HEK293T (cell line): ENCODE measurements at regions not wholly inside any gene's neighbourhood (a gene's known extent, or its start where the extent isn't known, plus 50 kb on each side); places are given as distances from the start of the nearest gene placed in this dataset.

Experiments used
- ARNT ChIP-seq: fragments of 450-650 bp; IDR thresholded peaks from 2 replicates; pipeline ENCODE4 v1.6.1; 2017; ENCODE audit warnings: mild to moderate bottlenecking
- CTBP1 ChIP-seq: fragments of 450-650 bp; IDR thresholded peaks from 2 replicates; pipeline ENCODE4 v1.6.1; 2016; ENCODE audit warnings: borderline replicate concordance
- ELF4 ChIP-seq: fragments of 450-650 bp; IDR thresholded peaks from 2 replicates; pipeline ENCODE4 v1.6.1; 2017; ENCODE audit warnings: antibody characterized with exemption
- HDGF ChIP-seq: fragments of 450-650 bp; IDR thresholded peaks from 2 replicates; pipeline ENCODE4 v1.6.1; 2017; ENCODE audit warnings: antibody characterized with exemption, borderline replicate concordance
- LEF1 ChIP-seq: fragments of 450-650 bp; IDR thresholded peaks from 2 replicates; pipeline ENCODE4 v1.6.1; 2017; ENCODE audit warnings: mild to moderate bottlenecking, borderline replicate concordance
- NFRKB ChIP-seq: fragments of 450-650 bp; IDR thresholded peaks from 2 replicates; pipeline ENCODE4 v1.6.1; 2016; ENCODE audit warnings: mild to moderate bottlenecking, moderate library complexity
- PKNOX1 ChIP-seq: fragments of 450-650 bp; IDR thresholded peaks from 2 replicates; pipeline ENCODE4 v1.6.1; 2016
- SP1 ChIP-seq: fragments of 450-650 bp; IDR thresholded peaks from 2 replicates; pipeline ENCODE4 v1.6.1; 2017
- SUZ12 ChIP-seq: fragments of 450-650 bp; IDR thresholded peaks from 2 replicates; pipeline ENCODE4 v1.6.1; 2016; ENCODE audit warnings: mild to moderate bottlenecking
- ZNF384 ChIP-seq: fragments of 450-650 bp; IDR thresholded peaks from 2 replicates; pipeline ENCODE4 v1.6.1; 2016

GRCh38 chr2:75432761-75433361, 127.9 kb downstream of the EVA1A start:
- TF ChIP-seq SP1 (no peak), ZNF384 (no peak), NFRKB (no peak), PKNOX1 (no peak), ELF4 (no peak), CTBP1 (no peak), SUZ12 (no peak), LEF1 (no peak), HDGF (no peak), ARNT (no peak)
